MV-4-11 (cell line): ENCODE measurements at regions not wholly inside any gene's neighbourhood (a gene's known extent, or its start where the extent isn't known, plus 50 kb on each side); places are given as distances from the start of the nearest gene placed in this dataset.
"Not testable (repeated sequence)": the region's sequence is repeated elsewhere in the genome, so short reads cannot be mapped to it uniquely, and the experiment has no call there.

Experiments
- DNase-seq: peaks from one replicate; lab custom pipeline; 2025; lab: John Stamatoyannopoulos, UW

DNA sequence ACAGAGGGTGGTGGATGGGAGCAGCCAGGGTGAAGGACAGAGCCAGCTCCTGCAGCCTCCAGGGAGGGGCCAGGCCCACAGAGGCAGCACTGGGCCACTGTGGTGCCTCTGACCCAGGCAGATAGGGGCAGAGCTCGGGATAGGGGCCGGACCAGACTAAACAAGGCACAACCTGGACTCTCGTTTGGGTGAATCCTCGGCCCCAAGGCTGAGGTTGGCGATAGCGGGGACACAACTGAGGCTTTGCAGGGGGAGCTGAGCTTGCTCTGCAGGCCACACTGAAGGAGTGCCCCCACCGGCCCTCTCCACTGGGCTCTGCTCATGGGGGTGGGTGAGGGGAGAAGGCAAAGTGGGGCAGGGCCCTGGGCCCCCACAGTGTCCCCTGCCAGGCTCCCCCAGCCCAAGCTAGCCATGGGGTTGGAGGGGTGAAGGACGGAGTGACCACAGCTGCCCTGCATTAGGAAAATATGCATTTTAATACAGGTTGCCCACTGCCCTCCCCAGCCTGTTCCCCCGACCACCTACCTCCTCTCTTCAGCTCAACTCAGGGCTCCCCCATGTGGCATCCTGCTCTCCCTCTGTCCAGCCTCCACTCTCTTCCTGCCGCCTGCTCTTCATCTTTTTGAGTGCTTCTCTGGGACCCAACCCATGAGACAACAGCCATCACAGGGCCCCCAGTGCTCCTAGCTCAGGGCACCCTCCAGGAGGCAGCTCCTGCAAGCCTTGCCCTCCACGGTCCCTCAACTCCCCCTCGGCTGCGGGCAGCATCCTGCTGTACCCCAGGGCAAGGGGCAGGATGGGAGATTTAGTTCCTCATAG lies 152.8 kb downstream of the INHBB start:
- DNase-seq: no peak

DNA sequence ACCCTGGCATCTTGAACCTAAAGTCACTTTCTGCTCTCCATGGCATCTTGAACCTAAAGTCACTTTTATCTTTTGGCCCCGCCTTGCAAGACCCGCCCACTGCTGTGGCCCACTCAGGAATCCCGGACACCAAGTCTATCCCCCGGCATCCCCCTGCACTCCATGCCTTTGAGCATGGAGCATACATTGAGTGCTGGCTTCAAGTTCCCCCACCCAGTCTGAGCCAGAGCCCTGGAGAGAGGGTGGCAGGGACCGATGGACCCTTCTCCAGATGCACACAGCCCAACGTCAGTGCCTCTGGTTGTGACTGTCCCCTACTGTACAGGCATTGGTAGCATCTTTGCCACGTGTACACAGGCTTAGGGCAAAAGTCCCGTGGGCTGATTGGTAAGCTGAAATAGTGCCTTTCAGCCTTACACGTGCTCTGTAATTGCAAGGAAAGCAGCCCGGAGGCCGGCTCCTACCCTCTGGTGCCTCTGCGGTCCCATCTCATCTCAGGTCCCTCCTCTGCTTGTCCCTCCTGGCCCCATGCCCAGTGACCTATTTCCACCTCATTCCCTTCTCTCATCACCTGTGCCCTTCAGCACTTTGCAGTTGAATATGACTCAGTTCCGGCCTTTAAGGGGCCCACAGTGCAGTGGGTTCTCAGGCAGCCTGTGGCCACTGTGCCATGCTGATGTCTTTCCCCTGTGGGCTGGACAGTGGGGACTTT lies 154.0 kb downstream of the INHBB start:
- no peak for DNase-seq

DNA sequence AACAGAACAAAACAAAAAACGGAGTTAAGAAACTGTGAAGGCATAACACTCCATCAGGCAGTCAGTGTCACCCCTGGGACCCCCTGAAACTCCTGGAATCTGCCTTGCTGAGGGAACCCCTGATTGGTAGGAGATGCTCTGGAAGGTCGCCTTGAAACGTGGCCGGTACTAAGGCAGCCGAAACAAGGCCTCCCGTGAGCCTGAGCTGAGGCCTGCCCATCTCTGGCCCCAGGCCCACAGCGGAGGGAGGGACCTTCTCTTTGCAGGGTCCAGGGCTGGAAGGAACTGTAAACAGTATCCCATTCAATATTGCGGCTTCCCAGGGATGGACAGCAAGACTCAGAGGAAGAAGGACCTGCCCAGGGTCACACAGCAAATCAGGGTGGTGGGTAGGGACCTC lies 155.7 kb downstream of the INHBB start:
- no peak for DNase-seq

DNA sequence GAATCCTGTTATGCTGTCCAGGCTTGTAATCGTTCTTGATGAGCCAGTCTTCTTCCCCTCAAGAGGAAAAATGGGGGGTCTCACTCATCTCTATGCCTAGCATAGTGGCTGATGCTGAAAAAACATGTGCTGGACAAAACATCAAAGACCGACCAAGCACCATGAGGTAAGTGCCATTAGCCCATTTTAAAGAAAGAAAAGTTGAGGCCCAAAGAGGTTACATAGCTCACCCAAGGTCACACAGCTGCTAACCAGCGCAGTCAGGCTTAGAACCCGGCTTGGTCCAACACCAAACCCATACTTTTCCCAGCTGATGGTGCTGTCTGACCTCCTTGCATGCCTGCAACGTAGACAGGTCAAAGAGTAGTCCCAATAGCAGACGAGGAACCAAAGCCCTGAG lies 156.4 kb downstream of the INHBB start:
- no peak for DNase-seq

DNA sequence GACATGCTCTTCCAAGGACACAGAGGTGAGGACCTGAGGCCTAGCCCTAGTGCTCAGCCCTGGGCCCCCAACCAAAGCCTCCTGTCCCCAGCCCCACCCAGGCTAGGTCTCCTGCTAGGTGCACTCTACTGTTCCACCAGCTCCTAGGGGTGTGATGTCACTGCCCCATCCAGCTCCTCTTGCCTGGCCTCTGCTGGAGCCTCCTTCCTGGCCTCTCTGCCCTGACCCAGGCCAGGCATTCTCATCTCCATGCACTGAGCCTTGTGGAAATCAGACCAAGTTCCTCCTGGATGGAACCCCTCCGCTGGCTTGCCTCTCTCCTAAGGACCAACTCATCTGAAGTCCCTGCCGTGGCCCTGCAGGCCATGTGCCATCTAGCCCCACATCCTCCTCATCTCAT lies 156.8 kb downstream of the INHBB start:
- DNase-seq: no peak

GRCh38 chr2:120503206-120503792 lies 157.4 kb downstream of the INHBB start:
- no peak for DNase-seq

GRCh38 chr2:120503793-120504571 lies 158.0 kb downstream of the INHBB start:
- no peak for DNase-seq

GRCh38 chr2:120504936-120505705 lies 159.2 kb downstream of the INHBB start:
- no peak for DNase-seq

GRCh38 chr2:120508567-120509041 lies 162.7 kb downstream of the INHBB start:
- no peak for DNase-seq

- no peak for DNase-seq
Measured at GRCh38 chr2:120509213-120509815, 163.4 kb downstream of the INHBB start.

DNA sequence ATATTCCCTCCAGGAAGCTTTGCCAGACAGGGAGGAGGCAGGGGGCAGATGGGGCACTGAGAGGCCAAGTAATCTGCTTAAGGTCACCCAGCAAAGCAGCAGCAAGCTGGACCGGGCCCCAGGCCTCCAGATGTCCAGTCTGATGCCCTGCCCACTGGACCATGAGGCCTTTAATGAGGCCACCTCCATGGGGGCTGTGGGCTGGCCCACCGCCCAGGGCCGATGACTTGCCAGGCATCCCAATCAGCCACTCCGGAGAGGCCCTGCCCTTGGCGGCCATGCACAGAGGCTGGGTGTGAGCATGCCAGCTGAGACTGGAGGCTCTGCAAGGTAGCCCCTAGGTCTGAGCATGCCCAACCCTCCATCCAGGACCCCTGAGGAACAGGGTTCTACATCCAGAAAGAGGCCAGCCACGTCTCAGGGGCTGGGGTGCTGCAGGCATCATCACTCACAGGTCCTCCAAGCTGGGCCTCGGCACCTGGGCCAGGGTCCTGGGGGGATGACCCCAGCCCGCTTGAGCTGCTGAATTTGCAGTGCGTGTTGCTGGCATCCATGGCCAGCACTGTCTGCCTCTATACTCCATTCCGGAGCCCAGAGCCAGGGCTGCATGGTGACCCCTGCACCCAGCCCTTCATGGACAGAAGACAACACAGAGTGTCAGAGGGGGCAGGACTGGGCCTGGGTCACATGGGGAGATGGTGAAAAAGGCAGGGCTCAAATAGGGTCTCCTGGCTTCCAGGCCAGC lies 164.2 kb downstream of the INHBB start:
- DNase-seq: no peak

DNA sequence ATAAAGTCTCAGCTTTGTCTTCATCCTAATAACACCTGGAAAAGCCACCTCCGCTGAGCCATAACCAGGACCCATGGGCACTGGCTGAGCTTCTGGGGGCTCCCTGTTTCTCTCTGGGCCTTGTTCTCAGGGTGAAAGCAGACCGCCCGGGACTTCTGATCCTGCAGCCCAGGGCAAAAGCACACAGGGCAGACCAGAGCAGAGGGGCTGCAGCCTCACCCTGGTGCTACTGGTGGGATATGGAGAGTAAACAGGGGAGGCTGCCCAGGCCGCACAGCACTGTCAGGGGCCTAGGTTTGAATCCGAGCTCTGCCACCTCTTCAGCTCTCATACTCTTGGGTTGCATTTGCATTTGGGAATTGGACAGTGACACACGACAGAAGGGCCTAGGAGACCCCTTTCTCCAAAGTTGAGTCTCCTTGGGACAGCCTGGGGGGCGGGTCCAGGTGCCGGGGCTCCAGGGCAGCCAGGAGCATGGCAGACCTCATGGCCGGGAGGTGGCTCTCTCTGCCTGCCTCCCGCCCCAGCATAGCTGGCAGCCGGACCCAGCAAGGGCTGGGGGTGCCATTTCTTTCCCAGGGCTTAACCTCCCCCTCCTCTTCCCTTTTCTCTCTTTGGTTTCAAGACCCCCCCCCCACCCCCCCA lies 164.9 kb downstream of the INHBB start:
- DNase-seq: no peak

- no peak for DNase-seq
Measured at GRCh38 chr2:120511536-120511935, 165.6 kb downstream of the INHBB start.

- no peak for DNase-seq
Measured at GRCh38 chr2:120511947-120512710, 166.2 kb downstream of the INHBB start.

GRCh38 chr2:120513776-120514357 lies 167.9 kb downstream of the INHBB start:
- no peak for DNase-seq

DNA sequence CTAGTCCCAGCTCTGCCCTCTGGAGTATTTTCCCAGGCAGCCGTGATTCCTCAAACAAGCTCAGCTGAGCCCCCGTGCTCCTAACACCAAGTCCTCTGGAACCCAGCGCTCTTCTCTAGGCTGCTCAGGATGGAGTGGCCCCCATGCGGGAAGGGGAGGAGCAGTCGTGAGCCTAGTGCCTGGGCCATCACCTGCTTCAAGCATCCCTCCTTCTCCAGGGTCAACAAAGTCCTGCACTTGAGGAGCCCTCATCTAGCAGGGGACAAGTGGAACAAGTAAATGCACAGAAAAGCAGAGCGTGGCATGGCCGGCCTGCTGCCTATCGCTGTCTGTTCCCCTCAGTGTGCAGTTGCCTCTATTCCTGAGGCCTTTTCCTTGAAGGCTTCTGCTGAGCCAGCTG lies 168.6 kb downstream of the INHBB start:
- DNase-seq: no peak

DNA sequence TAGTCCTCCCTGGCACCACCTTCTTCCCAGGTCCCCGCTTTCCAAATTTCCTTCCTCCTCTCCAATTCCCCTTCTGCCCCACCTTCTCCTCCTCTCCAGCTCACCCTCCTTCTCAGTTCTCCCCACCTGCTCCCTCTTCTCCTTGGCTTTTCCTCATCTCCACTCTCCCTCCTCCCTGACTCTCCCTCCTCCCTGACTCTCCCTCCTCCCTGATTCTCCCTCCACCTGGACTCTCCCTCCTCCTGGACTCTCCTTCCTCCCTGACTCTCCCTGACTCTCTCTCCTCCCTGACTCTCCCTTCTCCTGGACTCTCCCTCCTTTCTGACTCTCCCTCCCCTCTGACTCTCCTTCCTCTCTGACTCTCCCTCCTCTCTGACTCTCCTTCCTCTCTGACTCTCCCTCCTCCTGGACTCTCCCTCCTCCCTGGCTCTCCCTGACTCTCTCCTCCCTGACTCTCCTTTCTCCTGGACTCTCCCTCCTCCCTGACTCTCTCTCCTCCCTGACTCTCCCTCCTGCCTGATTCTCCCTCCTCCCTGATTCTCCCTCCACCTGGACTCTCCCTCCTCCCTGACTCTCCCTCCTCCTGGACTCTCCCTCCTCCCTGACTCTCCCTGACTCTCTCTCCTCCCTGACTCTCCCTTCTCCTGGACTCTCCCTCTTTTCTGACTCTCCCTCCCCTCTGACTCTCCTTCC lies 169.3 kb downstream of the INHBB start:
- not testable (repeated sequence) for DNase-seq
